ENCODE measurements at regions not wholly inside any gene's neighbourhood (a gene's known extent, or its start where the extent isn't known, plus 50 kb on each side); places are given as distances from the start of the nearest gene placed in this dataset.

- Histone ChIP-seq H3K27me3 (no peaks in the 10 kb centered on the region), H3K36me3 (no peaks in the 10 kb centered on the region)
These were observed 1330.4 kb downstream of the XPNPEP1 start for GRCh38 chr10:108592956-108593355.

DNA sequence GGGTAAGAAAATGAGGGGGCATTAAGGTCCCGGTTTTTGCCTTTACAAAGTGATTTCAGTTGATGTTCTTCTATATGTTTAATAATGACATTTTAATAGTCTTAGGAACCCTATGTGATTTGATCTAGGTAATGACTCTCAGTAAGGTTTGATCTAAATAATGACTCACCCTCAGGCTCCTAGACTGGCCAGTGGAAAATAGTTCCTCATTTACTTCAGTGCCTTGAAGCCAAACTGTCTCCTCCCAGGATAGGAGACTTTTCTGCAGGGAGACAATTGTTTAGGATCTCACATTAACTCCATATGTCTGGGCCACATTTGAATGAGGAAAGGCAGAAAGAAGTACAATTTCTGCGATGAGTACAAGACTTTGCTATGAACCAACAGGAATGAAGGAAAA is 1331.9 kb downstream of the XPNPEP1 start:
- Histone ChIP-seq H3K9me3 (no peaks in the 10 kb centered on the region), H3K4me1 (ENCODE audit: control insufficient read depth in 1 of 2, insufficient read depth in 1 of 2, low read depth in 1 of 2, low read length in 1 of 2) (no peaks in the 10 kb centered on the region), H3K27ac (no peak overlapping the region), H3K36me3 (no peaks in the 10 kb centered on the region), H3K4me3 (ENCODE audit: low read depth in 1 of 2, low read length in 1 of 2) (no peak overlapping the region), H3K27me3 (no peaks in the 10 kb centered on the region)
- no peak for TF ChIP-seq CTCF (IDR thresholded peaks at IDR 0.05)

More at GRCh38 chr10:108592956-108593355, 1330.4 kb downstream of the XPNPEP1 start:
- no peak overlapping the region for H3K4me3 ChIP-seq (ENCODE audit: low read depth in 1 of 2, low read length in 1 of 2)
- no peak overlapping the region for H3K27ac ChIP-seq
- no peak for TF ChIP-seq CTCF (IDR thresholded peaks at IDR 0.05)
- H3K4me1 ChIP-seq (ENCODE audit: control insufficient read depth in 1 of 2, insufficient read depth in 1 of 2, low read depth in 1 of 2, low read length in 1 of 2): no peaks in the 10 kb centered on the region
- H3K9me3 ChIP-seq: no peaks in the 10 kb centered on the region

DNA sequence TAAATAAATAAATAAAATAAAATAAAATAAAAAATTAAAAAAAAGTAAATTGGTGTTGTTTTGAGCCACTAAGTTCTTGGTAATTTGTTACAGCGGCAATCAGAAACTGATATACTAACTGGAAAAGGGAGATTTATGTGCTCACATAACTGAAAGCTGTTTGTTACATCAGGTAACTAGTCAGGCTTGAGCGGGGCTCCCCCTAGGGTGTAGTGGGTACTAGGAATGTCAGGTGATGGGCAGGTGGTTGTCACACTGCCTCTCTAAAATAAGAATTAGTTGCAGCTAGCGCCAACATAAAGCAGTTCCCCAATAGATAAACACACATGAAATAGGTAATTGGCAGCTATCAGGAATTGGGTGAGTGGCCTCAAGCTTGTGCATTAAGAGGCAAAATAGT is 1336.9 kb downstream of the XPNPEP1 start:
- Histone ChIP-seq H3K9me3 (no peaks in the 10 kb centered on the region), H3K4me3 (ENCODE audit: low read depth in 1 of 2, low read length in 1 of 2) (no peak overlapping the region), H3K4me1 (ENCODE audit: control insufficient read depth in 1 of 2, insufficient read depth in 1 of 2, low read depth in 1 of 2, low read length in 1 of 2) (no peaks in the 10 kb centered on the region), H3K36me3 (no peaks in the 10 kb centered on the region), H3K27me3 (no peaks in the 10 kb centered on the region), H3K27ac (no peak overlapping the region)
- no peak for TF ChIP-seq CTCF (IDR thresholded peaks at IDR 0.05)

- no peaks in the 10 kb centered on the region for H3K9me3 ChIP-seq
- no peak overlapping the region for H3K4me3 ChIP-seq (ENCODE audit: low read depth in 1 of 2, low read length in 1 of 2)
- H3K4me1 ChIP-seq (ENCODE audit: control insufficient read depth in 1 of 2, insufficient read depth in 1 of 2, low read depth in 1 of 2, low read length in 1 of 2): no peaks in the 10 kb centered on the region
- H3K27ac ChIP-seq: no peak overlapping the region
- no peaks in the 10 kb centered on the region for H3K36me3 ChIP-seq
- no peaks in the 10 kb centered on the region for H3K27me3 ChIP-seq
- no peak for TF ChIP-seq CTCF (IDR thresholded peaks at IDR 0.05)
These were observed 1339.4 kb downstream of the XPNPEP1 start for GRCh38 chr10:108583877-108584276.

DNA sequence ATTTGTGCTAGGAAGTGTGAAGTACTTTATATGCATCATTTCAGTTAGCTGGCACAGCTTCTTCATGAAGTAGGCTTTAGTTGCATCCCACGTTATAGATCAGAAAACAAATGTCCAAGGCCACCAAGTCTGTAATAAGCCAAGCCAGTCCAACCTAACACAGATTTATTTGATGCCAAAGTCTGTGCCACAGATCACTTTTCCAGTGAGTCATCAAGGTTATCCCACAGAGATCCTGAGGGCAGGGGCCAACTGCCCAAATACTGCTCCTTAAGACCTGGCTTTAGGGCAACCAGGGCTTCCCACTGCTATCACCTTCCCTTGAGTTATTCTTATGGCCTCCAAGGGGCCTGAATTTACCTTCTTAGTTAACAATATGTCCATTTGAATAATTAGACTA is 1340.4 kb downstream of the XPNPEP1 start:
- no peaks in the 10 kb centered on the region for H3K9me3 ChIP-seq
- no peak overlapping the region for H3K27ac ChIP-seq
- no peaks in the 10 kb centered on the region for H3K4me1 ChIP-seq (ENCODE audit: control insufficient read depth in 1 of 2, insufficient read depth in 1 of 2, low read depth in 1 of 2, low read length in 1 of 2)
- no peaks in the 10 kb centered on the region for H3K36me3 ChIP-seq
- TF ChIP-seq CTCF (IDR thresholded peaks at IDR 0.05): no peak
- H3K4me3 ChIP-seq (ENCODE audit: low read depth in 1 of 2, low read length in 1 of 2): no peak overlapping the region
- H3K27me3 ChIP-seq: no peaks in the 10 kb centered on the region

GRCh38 chr10:108582387-108582786 is 1340.9 kb downstream of the XPNPEP1 start:
- no peak for TF ChIP-seq CTCF (IDR thresholded peaks at IDR 0.05)
- no peaks in the 10 kb centered on the region for H3K9me3 ChIP-seq

More at GRCh38 chr10:108582387-108582786, 1340.9 kb downstream of the XPNPEP1 start:
- Histone ChIP-seq H3K27me3 (no peaks in the 10 kb centered on the region), H3K4me3 (ENCODE audit: low read depth in 1 of 2, low read length in 1 of 2) (no peak overlapping the region), H3K4me1 (ENCODE audit: control insufficient read depth in 1 of 2, insufficient read depth in 1 of 2, low read depth in 1 of 2, low read length in 1 of 2) (no peaks in the 10 kb centered on the region), H3K36me3 (no peaks in the 10 kb centered on the region), H3K27ac (no peak overlapping the region)
